GM19025 (cell line): ENCODE measurements at regions not wholly inside any gene's neighbourhood (a gene's known extent, or its start where the extent isn't known, plus 50 kb on each side); places are given as distances from the start of the nearest gene placed in this dataset.

Experiments
- ATAC-seq: cut with Tn5 transposase; IDR thresholded peaks from one replicate; pipeline ENCODE4 v1.9.1; 2021; ENCODE audit warnings: mild to moderate bottlenecking, low read depth, moderate library complexity; ENCODE audit not compliant: unreplicated experiment

DNA sequence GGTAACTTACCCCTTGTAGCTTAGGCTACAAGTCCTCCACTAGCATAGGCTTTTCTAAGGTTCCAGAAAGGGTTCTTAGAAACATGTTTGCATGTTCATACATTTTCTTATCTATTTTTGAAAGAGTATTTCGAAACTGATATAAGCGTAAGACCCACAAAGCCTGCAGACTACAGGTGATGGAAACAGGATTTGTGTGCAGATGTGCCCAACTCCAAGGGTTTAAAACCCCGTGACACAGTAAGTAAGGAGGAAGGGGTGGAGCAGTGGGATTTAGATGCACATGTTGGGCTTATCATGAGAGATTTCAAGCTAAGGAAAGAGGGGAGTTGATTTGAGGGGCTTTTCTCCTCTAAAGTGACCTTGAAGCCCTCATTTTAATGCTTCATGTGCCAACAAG is 164.7 kb downstream of the LTN1 start:
- ATAC-seq = no peak

DNA sequence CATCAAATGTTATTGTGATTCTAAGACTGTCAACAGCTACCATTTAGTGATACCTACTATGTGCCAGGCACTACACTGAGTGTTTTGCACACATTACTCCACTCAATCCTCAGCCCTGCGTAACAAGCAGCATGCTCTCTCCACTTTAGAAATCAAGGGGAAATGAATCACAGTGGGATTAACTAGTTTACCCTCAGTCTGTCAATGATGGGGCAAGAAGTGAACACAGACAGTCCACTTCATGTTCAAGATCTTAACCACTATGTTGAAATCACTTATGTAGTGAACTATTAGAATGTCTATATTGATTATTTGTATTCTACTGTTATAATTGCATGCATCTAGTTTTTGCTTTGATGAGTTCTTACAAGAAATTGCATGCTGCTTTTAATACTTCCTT is 165.3 kb downstream of the LTN1 start:
- ATAC-seq = no peak

DNA sequence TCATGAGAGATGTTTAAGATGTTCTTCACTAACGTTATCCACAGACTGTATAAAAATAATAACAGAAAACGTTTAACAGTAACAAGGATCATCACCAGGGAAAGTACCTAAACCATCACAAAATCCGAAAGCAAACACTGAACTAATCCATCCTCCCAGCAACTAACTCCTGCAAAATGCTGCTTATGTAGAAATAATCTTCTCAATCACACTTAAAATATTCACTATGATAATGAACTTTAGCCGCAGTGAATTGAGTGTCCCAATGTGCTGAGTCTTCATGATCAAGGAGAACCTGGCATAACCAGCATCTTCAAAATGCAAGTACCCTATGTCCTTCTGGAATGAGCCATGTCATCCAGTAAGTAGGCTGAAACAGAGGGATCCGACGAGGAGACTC is 166.1 kb downstream of the LTN1 start:
- no peak for ATAC-seq

DNA sequence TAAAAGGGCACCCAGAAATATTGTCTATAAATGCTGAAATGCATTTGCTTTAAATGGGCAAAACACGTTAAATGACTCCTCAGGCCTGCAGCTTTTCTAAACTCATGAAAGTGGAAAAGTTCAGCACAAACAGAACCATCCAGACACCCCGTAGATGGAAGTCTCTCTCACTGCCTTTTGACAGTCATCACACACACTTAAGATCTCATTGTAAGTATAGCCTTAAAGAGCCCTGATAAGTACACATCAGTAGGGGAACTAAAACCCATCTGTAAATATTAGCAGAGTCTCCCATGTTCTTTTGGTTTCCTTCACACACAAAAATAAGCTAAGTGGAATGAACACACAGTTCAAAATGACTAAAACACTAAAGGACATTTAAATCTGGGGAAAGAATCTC is 166.7 kb downstream of the LTN1 start:
- no peak for ATAC-seq

DNA sequence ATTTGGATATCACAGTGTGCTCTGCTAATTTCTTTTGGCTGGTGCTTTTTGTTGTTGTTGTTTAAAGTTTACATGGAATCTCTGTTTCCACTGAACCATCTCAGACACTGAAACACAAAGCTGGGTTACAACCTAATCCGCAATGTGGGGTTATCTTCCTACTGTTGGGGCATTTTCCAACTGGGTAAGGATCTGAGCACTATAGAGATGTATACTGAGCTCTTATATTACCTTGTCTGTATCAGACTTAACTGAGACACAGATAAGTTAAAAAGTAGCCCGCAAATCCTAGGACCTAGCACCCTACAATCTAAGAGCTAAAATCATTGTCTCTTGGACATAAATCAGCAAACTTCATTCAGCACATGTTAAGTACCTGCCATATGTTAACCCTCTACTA is 169.2 kb downstream of the LTN1 start:
- no peak for ATAC-seq

DNA sequence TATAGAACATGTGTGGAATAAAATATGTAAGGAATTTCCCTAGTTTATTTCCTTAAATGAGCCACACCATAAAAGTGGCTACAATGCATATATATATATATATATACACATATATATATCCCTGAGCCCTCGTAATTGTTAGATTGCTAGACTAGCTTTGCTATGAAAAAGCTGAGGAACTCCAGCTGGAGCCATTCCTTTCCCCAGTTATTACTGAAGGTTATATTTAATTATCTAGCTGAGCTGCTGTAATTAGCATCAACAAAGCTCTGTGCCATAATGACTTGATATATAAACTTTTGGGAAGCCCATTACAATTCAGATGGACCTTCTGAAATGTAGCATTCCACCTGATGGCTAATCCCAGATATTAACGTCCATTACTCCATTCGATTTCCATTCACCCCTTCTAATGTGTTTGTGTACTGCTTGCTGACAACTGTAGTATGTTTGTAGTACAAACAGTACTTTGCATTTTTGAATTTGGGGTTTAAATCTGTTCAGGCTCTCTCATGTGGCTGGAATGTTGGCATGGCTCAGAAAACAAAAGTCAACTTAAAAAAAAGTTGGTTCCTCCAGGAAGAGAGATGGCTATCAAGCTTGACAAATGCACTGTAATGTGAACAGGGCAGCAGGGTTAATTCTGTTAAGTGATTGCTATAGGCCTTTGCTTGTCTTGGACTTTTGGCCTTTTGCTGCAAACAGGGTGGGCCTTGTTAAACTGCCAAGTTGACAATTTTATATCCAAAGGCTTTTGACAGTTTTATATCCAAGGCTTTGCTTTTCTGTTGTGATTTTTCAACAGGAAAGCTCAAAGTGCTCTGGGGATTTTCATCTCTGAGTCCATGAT is 170.0 kb downstream of the LTN1 start:
- ATAC-seq = no peak

DNA sequence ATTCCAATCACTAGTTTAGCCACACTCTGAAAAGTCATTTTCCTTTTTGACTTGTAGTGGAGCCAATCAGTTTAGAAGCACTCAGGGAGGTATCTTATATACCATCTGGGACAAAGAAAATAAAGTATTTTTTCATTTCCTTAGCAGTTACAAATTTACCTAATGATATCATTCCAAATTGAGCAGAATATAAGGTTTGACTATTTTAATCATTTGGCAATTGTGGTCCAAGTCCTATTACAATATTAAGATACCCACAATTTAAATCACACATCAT is 170.6 kb downstream of the LTN1 start:
- ATAC-seq = no peak

DNA sequence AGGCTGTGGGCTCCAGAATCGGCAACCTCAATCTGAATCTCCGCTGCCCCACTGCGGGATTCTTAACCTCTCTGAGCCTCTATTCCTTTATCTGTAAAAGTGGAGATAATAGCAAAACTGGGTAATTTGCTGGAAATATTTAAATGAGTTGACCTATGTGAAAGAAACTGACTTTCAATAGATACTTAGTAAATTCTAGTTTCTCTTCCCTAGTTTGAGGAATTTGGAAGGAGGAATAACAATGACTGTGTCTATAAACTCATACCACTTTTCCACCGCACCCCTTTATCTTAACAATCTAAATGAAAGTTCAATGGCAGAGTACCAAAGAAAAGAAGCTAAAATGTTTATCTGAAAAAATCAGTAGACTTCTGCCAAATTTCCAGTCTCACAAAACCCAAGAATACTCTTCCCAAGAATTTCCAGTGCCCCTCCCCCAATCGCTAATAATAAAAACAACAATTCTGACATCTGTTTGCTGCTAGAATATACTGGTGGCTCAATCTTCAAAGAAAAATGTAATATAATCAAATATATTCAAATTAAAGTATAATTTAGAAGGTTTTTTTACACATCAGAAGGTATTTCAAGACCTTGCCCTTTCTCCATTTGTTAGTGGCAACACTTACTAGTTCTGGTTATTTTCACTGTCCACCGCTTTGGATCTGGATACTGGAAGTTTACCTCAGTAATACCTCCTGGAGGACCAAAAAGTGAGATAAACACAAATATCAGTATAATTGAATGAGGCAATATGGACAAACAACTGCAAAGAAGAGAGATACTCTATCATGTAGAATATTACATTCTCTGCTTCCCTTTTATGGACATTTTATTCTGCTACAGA is 171.2 kb downstream of the LTN1 start:
- no peak for ATAC-seq

DNA sequence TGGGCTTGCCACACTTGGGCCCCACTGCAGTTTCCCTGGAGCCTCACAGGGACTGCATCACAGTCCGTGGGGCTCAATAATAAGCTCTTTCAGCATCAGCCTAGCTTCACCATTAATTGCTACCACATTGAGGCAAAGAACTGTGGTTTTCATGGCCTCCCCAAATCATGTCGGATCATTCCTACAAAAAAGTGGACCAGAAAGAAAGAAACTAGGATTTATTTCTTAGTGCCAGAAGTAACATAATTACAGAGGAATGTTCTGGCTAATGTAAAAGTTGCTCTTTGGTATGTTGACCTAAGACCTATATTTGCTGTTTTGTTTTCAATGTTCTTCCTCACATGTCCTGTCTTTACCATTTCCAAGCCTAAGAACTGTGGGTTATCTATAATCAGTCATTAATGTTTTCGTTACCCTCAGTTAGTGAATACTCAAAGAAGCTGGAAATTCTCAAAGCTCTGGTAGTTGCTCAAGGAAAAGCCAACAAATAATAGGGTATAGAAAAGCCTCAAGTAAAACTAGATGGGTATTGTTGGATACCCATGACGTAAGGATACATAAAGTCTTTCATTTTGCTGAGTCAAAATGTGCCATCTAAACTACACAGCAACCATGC is 173.9 kb downstream of the LTN1 start:
- ATAC-seq = no peak

DNA sequence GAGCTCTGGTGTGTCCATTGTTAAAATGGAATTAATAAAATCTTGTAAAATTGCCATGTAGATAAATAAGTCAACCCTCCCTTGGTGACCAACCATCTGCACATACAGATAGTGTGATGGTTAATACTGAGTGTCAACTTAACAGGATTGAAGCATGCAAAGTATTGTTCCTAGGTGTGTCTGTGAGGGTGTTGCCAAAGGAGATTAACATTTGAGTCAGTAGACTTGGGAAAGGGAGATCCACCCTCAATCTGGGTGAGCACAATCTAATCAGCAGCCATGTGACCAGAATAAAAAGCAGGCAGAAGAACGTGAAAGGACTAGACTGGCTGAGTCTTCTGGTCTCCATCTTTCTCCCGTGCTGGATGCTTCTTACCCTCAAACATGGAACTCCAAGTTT is 174.8 kb downstream of the LTN1 start:
- no peak for ATAC-seq

DNA sequence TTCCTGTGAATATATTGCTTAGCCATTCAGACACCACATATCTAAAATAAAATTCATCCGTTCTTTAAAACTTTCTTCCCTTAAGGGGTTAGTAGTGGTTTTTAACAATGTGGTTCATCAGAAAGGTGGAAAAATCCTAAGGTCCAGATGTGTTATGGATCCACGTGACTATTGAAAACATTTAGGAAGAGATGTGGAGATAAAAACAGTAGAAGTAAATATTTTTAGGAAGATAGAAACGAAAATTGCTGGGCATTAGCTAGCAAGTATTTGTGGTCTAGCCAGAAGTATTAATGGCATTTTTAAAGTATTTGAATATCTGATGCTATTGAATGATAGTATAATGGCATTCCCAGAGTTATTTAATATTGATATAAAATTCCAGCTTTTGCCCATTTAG is 180.8 kb downstream of the LTN1 start:
- ATAC-seq = no peak

DNA sequence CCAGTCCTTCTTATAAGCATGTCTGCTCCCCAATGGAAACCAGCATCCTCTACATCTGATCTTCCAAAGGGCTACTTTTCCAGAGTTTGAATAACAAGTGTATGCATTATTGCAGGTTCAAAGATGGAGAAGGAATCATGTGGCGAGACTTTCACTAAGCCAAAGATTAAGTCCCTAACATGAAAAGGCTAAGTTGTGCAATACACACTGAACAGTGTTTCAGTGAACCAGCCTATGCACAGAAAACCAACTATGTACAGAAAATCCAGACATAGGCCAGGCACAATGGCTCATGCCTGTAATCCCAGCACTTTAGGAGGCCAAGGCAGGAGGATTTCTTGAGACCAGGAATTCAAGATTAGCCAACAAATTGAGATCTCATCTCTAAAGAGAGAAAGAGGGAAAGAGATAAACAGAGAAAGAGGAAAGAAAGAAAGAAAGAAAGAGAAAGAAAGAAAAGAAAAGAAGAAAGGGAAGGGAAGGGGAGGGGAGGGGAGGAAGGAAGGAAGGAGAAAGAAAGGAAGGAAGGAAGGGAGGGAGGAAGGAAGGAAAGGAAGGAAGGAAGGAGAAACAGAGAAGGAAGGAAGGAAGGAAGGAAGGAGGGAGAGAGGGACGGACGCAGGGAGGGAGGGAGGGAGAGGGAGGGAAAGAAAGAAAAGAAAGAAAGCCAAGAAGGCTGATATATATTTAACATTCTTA is 181.7 kb downstream of the LTN1 start:
- no peak for ATAC-seq

DNA sequence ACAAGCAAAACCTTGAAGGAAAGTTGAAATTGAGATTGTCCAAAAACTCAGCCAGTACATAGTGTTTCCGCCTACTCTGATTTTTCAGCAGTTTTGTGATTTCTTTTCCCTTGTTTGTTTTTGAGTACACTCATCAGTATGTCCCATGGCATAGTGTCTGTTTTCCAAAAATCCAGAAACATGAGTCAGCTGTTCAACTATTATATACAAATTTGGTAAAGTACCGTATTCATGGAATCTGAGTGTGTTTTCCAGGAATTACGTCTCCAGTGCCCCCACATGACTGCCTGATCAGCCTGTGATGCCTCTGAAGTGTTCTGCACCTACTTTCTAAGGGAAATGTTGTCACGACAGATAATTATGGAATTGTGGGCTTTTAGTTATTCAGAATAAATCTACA is 186.8 kb downstream of the LTN1 start:
- ATAC-seq = no peak

DNA sequence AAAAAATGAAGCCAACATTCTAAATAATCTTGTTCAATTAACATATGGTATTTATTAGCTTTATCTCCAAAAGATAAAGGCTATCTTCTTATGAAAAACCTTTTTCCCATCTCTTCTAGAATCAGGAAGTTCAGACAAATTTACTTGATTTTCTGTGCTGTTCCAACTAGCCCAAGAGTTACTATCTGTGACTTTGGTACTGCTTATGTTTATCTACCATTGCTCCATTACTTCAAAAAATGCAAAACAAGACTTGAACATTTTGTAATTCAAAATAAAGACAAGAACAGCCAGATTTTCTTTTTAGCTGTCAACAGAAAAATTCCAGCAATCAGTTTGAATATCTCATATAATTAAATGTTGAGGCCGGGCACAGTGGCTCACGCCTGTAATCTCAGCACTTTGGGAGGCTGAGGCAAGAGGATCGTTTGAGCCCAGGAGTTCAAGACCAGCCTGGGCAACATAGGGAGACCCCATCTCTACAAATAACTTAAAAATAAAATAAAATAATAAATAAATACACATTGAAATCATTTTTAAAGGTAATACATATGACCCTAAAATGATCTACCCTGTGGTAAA is 188.5 kb downstream of the LTN1 start:
- ATAC-seq = no peak

DNA sequence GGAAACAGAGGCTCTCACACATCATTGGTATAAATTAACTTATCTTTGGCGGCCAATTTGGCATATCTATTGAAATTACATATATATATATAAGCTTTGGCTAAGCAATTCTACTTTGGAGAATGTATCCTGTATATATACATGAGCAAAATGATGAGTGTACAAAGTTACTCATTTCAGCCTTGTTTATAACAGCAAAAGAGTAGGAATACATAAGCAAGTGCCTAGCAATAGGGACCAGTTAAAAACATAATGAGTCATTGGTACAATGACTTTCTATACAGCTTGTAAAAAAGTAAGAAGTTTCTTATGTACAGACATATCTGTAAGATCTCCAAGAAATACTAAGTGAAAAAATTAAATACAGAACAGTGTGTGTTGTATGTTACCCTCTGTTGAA is 190.8 kb downstream of the LTN1 start:
- ATAC-seq = no peak

DNA sequence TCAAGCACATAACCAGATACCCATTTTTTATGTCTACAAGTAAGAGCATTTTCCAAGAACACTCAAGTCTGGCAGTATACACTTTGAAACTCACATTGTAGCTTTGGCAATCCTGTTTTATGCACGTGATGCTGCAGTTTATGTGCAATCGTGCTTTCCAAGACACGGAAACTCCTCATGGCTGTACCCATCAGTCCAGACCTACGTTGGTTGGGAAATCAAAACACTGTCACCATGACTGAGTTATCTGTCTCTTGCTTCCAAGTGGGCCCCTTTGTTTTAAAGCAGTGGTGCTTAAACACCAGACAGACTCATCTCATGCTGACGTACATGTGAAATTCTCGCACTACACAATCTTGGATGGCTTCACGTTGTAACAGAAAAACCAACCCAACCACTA is 192.8 kb downstream of the LTN1 start:
- ATAC-seq = no peak

DNA sequence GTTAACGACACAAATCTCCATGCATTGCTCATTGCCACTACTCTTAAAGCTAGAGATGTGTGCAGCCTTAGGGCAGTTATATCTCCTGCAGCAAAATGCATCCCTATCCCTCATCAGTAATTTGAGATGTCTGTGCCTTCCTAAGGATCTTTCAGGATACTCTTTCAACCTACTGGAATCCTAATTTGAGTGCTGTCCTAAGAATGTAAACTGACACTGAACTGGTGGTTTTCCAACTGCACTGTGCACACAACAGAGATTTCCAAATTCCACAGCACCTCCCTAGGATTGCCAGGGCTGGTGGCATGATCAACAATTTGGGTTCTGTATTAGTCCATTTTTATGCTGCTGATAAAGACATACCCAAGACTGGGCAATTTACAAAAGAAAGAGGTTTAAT is 193.9 kb downstream of the LTN1 start:
- ATAC-seq = no peak

DNA sequence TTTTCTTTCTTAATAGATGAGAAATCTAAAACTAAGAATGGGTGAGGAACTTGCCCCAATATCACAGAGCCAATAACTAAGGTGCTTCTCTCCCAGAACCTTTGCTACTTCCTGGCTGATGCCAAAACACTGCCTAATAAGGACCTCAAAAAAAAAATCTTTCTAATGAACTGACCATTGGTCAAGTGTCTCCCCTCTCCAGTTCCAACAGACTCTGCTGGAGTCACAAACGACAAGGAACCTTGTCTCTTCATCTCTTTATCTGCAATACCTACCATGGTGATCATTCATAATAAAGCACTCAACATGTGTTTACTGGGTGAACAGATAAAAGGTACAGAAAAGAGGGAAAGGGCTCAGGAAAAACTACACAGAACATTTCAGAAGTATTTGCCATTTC is 197.4 kb downstream of the LTN1 start:
- ATAC-seq = no peak

DNA sequence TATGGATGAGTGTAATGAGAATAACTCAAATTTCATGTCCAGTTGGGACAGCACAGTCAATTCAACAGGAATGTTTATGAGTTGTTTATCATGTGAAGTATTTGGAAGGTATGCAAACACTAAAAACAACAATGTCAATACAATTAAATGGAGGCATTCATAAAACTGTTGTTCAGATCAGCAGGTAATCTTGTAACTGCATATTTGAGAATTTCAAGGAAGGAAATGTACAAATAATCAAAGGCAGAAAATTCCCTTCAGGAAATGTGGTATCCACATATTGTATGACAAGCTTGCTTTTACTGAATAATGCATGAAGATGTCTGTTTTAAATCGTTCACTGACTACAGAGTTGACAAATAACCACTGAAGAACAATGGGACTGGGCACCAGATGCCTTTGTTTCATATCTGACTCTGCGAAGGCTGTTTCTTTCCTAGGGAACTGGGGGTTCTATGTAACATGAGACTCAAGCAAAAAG is 198.3 kb downstream of the LTN1 start:
- no peak for ATAC-seq

DNA sequence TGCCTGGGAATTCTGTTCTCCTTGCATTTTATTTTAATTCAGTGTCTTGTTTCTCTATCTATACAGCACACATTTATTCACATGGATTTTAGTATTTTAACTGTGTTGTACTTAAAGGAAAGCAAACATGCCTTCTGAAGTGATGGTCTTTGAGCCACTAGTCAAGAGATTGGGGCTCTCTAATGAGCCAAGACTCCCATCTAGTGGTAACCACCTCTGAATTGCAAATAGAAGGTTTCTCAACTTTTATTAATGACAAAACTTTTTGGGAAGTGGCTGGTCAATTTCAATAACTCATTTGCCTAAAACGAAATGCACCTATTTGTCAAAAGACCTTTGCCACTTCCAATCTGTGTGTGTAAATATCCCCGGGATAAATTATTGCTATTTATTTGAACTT is 199.6 kb downstream of the LTN1 start:
- ATAC-seq = no peak
